HG03196 (cell line): ENCODE measurements at regions not wholly inside any gene's neighbourhood (a gene's known extent, or its start where the extent isn't known, plus 50 kb on each side); places are given as distances from the start of the nearest gene placed in this dataset.

Experiments
- ATAC-seq: cut with Tn5 transposase; IDR thresholded peaks from one replicate; pipeline ENCODE4 v1.9.1; 2021; ENCODE audit not compliant: unreplicated experiment

- no peak for ATAC-seq
Observed at GRCh38 chr7:68442931-68443631, 1155.2 kb upstream of the AUTS2 start.

GRCh38 chr7:68444042-68444441 is 1154.2 kb upstream of the AUTS2 start:
- no peak for ATAC-seq

- ATAC-seq = no peak
Observed at GRCh38 chr7:68444956-68445355, 1153.3 kb upstream of the AUTS2 start.

GRCh38 chr7:68446183-68446582 is 1152.1 kb upstream of the AUTS2 start:
- ATAC-seq = no peak

GRCh38 chr7:68449099-68449498 is 1149.2 kb upstream of the AUTS2 start:
- no peak for ATAC-seq

- ATAC-seq = no peak
Observed at GRCh38 chr7:68449816-68450215, 1148.5 kb upstream of the AUTS2 start.

- no peak for ATAC-seq
Observed at GRCh38 chr7:68454931-68455330, 1143.3 kb upstream of the AUTS2 start.

GRCh38 chr7:68456469-68456868 is 1141.8 kb upstream of the AUTS2 start:
- no peak for ATAC-seq

- no peak for ATAC-seq
Observed at GRCh38 chr7:68457481-68457880, 1140.8 kb upstream of the AUTS2 start.

GRCh38 chr7:68458010-68458908 is 1140.0 kb upstream of the AUTS2 start:
- ATAC-seq = no peak

GRCh38 chr7:68461430-68461829 is 1136.8 kb upstream of the AUTS2 start:
- no peak for ATAC-seq

GRCh38 chr7:68470836-68471435 is 1127.3 kb upstream of the AUTS2 start:
- ATAC-seq = no peak

GRCh38 chr7:68472688-68473087 is 1125.6 kb upstream of the AUTS2 start:
- ATAC-seq = no peak

GRCh38 chr7:68474661-68475216 is 1123.5 kb upstream of the AUTS2 start:
- ATAC-seq = no peak

GRCh38 chr7:68476966-68477365 is 1121.3 kb upstream of the AUTS2 start:
- ATAC-seq = no peak

GRCh38 chr7:68478326-68478725 is 1119.9 kb upstream of the AUTS2 start:
- ATAC-seq = no peak

- ATAC-seq = no peak
Observed at GRCh38 chr7:68482800-68483199, 1115.5 kb upstream of the AUTS2 start.

- no peak for ATAC-seq
Observed at GRCh38 chr7:68484731-68485130, 1113.5 kb upstream of the AUTS2 start.

- ATAC-seq = no peak
Observed at GRCh38 chr7:68485253-68485917, 1112.9 kb upstream of the AUTS2 start.

- ATAC-seq = no peak
Observed at GRCh38 chr7:68488341-68489060, 1109.8 kb upstream of the AUTS2 start.
